Activated CD4-positive, alpha-beta T cell treated with anti-CD3 and anti-CD28 coated beads, Interleukin-2, amount 50 U/mL, for 16 hours (primary cell): ENCODE measurements at regions not wholly inside any gene's neighbourhood (a gene's known extent, or its start where the extent isn't known, plus 50 kb on each side); places are given as distances from the start of the nearest gene placed in this dataset.
"Not testable (repeated sequence)": the region's sequence is repeated elsewhere in the genome, so short reads cannot be mapped to it uniquely, and the experiment has no call there.

Experiments used
- DNase-seq: peaks from one replicate; pipeline ENCODE4 v3.0.0-alpha.2; 2020

GRCh38 chr12:40431169-40431568 is 206.4 kb downstream of the LRRK2 start:
- no peak for DNase-seq

GRCh38 chr12:40435251-40435650 is 210.5 kb downstream of the LRRK2 start:
- no peak for DNase-seq

- no peak for DNase-seq
Measured at GRCh38 chr12:40435951-40436350, 211.2 kb downstream of the LRRK2 start.

GRCh38 chr12:40436564-40436963 is 211.8 kb downstream of the LRRK2 start:
- DNase-seq: no peak

GRCh38 chr12:40439771-40440492 is 215.1 kb downstream of the LRRK2 start:
- no peak for DNase-seq

- DNase-seq: no peak
Measured at GRCh38 chr12:40444174-40444573, 219.4 kb downstream of the LRRK2 start.

- peak; percentile 5 for DNase-seq
Measured at GRCh38 chr12:40446385-40446784, 221.6 kb downstream of the LRRK2 start.

- DNase-seq: not testable (repeated sequence)
Measured at GRCh38 chr12:40448523-40448922, 223.7 kb downstream of the LRRK2 start.

GRCh38 chr12:40451661-40452060 is 226.9 kb downstream of the LRRK2 start:
- no peak for DNase-seq

- no peak for DNase-seq
Measured at GRCh38 chr12:40464121-40464520, 228.1 kb upstream of the CNTN1 start.

GRCh38 chr12:40469736-40470135 is 222.5 kb upstream of the CNTN1 start:
- no peak for DNase-seq

GRCh38 chr12:40473962-40474361 is 218.3 kb upstream of the CNTN1 start:
- DNase-seq: no peak

- DNase-seq: no peak
Measured at GRCh38 chr12:40474630-40475029, 217.6 kb upstream of the CNTN1 start.

GRCh38 chr12:40499856-40500255 is 192.4 kb upstream of the CNTN1 start:
- no peak for DNase-seq

GRCh38 chr12:40502322-40502721 is 189.9 kb upstream of the CNTN1 start:
- DNase-seq: no peak

- DNase-seq: no peak
Measured at GRCh38 chr12:40505327-40505726, 186.9 kb upstream of the CNTN1 start.

- no peak for DNase-seq
Measured at GRCh38 chr12:40508421-40508820, 183.8 kb upstream of the CNTN1 start.

- no peak for DNase-seq
Measured at GRCh38 chr12:40511341-40511740, 180.9 kb upstream of the CNTN1 start.

GRCh38 chr12:40515041-40515816 is 177.0 kb upstream of the CNTN1 start:
- peak; percentile 5 for DNase-seq

- DNase-seq: no peak
Measured at GRCh38 chr12:40522837-40523236, 169.4 kb upstream of the CNTN1 start.

GRCh38 chr12:40525054-40525453 is 167.2 kb upstream of the CNTN1 start:
- no peak for DNase-seq

- no peak for DNase-seq
Measured at GRCh38 chr12:40534828-40535227, 157.4 kb upstream of the CNTN1 start.

GRCh38 chr12:40551466-40551865 is 140.8 kb upstream of the CNTN1 start:
- no peak for DNase-seq

- no peak for DNase-seq
Measured at GRCh38 chr12:40552868-40553267, 139.4 kb upstream of the CNTN1 start.

- no peak for DNase-seq
Measured at GRCh38 chr12:40557980-40558379, 134.3 kb upstream of the CNTN1 start.
